GM12878 (cell line): ENCODE measurements at regions not wholly inside any gene's neighbourhood (a gene's known extent, or its start where the extent isn't known, plus 50 kb on each side); places are given as distances from the start of the nearest gene placed in this dataset.

ENCODE experiments used
- ATAC-seq: fragments of 200-7000 bp; cut with Tn5 transposase; 3 replicates; pipeline ENCODE4 v1.9.1; 2020; ENCODE audit warnings: mild to moderate bottlenecking, moderate library complexity
- BruUV-seq: library from RNA; stranded (reverse); fragments of 400-500 nt; replicated peaks from 2 replicates; lab custom pipeline; 2021; lab: Mats Ljungman, UMichigan
- CTCF ChIA-PET: fragments of 300-600 bp; sonication (Branson Sonifier 250); formaldehyde crosslinking; extraction: SDS; loops from one replicate; lab custom pipeline; 2021; ENCODE audit warnings: inconsistent platforms; lab: Yijun Ruan, JAX
- POLR2A ChIA-PET: fragments of 350-600 bp; formaldehyde crosslinking; extraction: SDS; loops from one replicate; lab custom pipeline; 2021; ENCODE audit warnings: inconsistent platforms; lab: Charles Lee
- RAD21 ChIA-PET: fragments of 300-600 bp; sonication (Branson Sonifier 250); formaldehyde crosslinking; loops from one replicate; lab custom pipeline; 2023; ENCODE audit warnings: antibody characterized with exemption; ENCODE audit not compliant: unreplicated experiment; lab: Charles Lee
- SMC1A ChIA-PET: fragments of 300-600 bp; sonication (Branson Sonifier 250); formaldehyde crosslinking; loops from one replicate; lab custom pipeline; 2023; ENCODE audit not compliant: unreplicated experiment, uncharacterized antibody; lab: Charles Lee
- DNase-seq: peaks from one replicate; pipeline ENCODE4 v3.0.0-alpha.2; 2011; ENCODE audit warnings: low read depth, low spot score
- FAIRE-seq: peaks from 3 replicates; lab custom pipeline; 2011; peaks lifted over from hg19 to GRCh38; lab: Jason Lieb, UNC
- H2AFZ ChIP-seq: 2 replicates; pipeline ENCODE4 v1.6.0; 2011; ENCODE audit warnings: low read depth, low read length, control low read depth; ENCODE audit not compliant: control insufficient read depth
- H3K27ac ChIP-seq: 2 replicates; pipeline ENCODE4 v1.5.1; 2011; ENCODE audit warnings: control low read depth; ENCODE audit not compliant: control insufficient read depth, insufficient read depth
- H3K27me3 ChIP-seq, 2 experiments: replicated peaks in 1 of 2; 2 replicates each; pipeline versions ENCODE4 v1.6.0 to v1.6.1; 2011; ENCODE audit warnings: low read length in 1 of 2; ENCODE audit not compliant: control insufficient read depth in 2 of 2, insufficient read depth in 2 of 2
- H3K36me3 ChIP-seq, 2 experiments: 2 replicates each; pipeline ENCODE4 v1.5.1; 2011; ENCODE audit warnings: low read length in 1 of 2; ENCODE audit not compliant: control insufficient read depth in 2 of 2, insufficient read depth in 2 of 2
- H3K4me1 ChIP-seq: 2 replicates; pipeline ENCODE4 v1.6.1; 2011; ENCODE audit warnings: mild to moderate bottlenecking, low read length, moderate library complexity, mixed read lengths; ENCODE audit not compliant: control insufficient read depth, insufficient read depth
- H3K4me2 ChIP-seq: 2 replicates; pipeline ENCODE4 v1.6.0; 2011; ENCODE audit warnings: control low read depth; ENCODE audit not compliant: control insufficient read depth, insufficient read depth
- H3K4me3 ChIP-seq: fragments of 200-600 bp; sonication (generic); 2 replicates; pipeline ENCODE4 v1.5.1; 2016
- H3K79me2 ChIP-seq: 2 replicates; pipeline ENCODE4 v1.6.0; 2011; ENCODE audit warnings: low read length; ENCODE audit not compliant: control insufficient read depth, insufficient read depth
- H3K9ac ChIP-seq: 2 replicates; pipeline ENCODE4 v1.8.0; 2011; ENCODE audit warnings: low read length, control low read depth, mixed read lengths; ENCODE audit not compliant: control insufficient read depth, insufficient read depth
- H3K9me3 ChIP-seq: replicated peaks from 3 replicates; pipeline ENCODE4 v1.5.1; 2011; ENCODE audit warnings: mild to moderate bottlenecking, low read length; ENCODE audit not compliant: control insufficient read depth, insufficient read depth
- H4K20me1 ChIP-seq: 2 replicates; pipeline ENCODE4 v1.6.0; 2011; ENCODE audit not compliant: control insufficient read depth, insufficient read depth
- BCLAF1 ChIP-seq: fragments of 450-650 bp; IDR thresholded peaks from 2 replicates; pipeline ENCODE4 v1.6.1; 2017; ENCODE audit warnings: antibody characterized with exemption, mild to moderate bottlenecking, moderate library complexity
- CBX5 ChIP-seq: sonication (generic); IDR thresholded peaks from 2 replicates; pipeline ENCODE4 v1.6.1; 2016; ENCODE audit warnings: low read depth, moderate library complexity, mild to moderate bottlenecking, inconsistent platforms
- CEBPZ ChIP-seq: fragments of 150-350 bp; IDR thresholded peaks from 2 replicates; pipeline ENCODE4 v1.6.1; 2016; ENCODE audit warnings: low read depth, low read length
- EGR1 ChIP-seq, 2 experiments: IDR thresholded peaks; 1 replicate in 1 of 2; 2 replicates in 1 of 2; pipeline ENCODE4 v1.6.1; 2011 to 2012; ENCODE audit warnings: low read depth in 2 of 2, low read length in 2 of 2, borderline replicate concordance in 1 of 2, mild to moderate bottlenecking in 1 of 2, moderate library complexity in 1 of 2
- ETV6 ChIP-seq, 2 experiments: fragments of 450-650 bp in 1 of 2; IDR thresholded peaks in 1 of 2; conservative IDR thresholded peaks in 1 of 2; 2 replicates each; pipeline ENCODE4 v1.6.1; 2014; ENCODE audit warnings: antibody characterized with exemption in 1 of 2, borderline replicate concordance in 1 of 2, low read depth in 1 of 2, mild to moderate bottlenecking in 1 of 2, moderate library complexity in 1 of 2
- IKZF1 ChIP-seq: fragments of 450-650 bp; conservative IDR thresholded peaks from 2 replicates; pipeline ENCODE4 v1.6.1; 2017; ENCODE audit warnings: antibody characterized with exemption, mild to moderate bottlenecking
- JUND ChIP-seq: IDR thresholded peaks from 2 replicates; pipeline ENCODE4 v1.6.1; 2012; ENCODE audit warnings: low read depth, mild to moderate bottlenecking, low read length, improper control_type of control experiment, moderate library complexity
- KDM1A ChIP-seq: fragments of 200-600 bp; sonication (generic); IDR thresholded peaks from 2 replicates; pipeline ENCODE4 v1.6.1; 2016; ENCODE audit warnings: borderline replicate concordance
- MEF2A ChIP-seq: IDR thresholded peaks from 2 replicates; pipeline ENCODE4 v1.6.1; 2011; ENCODE audit warnings: low read depth, mild to moderate bottlenecking, low read length, moderate library complexity; ENCODE audit not compliant: insufficient read depth
- MYC ChIP-seq: IDR thresholded peaks from 2 replicates; pipeline ENCODE4 v1.6.1; 2011; ENCODE audit warnings: mild to moderate bottlenecking, low read length, moderate library complexity, inconsistent platforms; ENCODE audit not compliant: insufficient read depth, insufficient replicate concordance, insufficient read length, severe bottlenecking
- NBN ChIP-seq: fragments of 450-650 bp; IDR thresholded peaks from 2 replicates; pipeline ENCODE4 v1.6.1; 2016
- NFXL1 ChIP-seq: fragments of 450-650 bp; IDR thresholded peaks from 2 replicates; pipeline ENCODE4 v1.6.1; 2017; ENCODE audit warnings: antibody characterized with exemption, mild to moderate bottlenecking, borderline replicate concordance
- RAD21 ChIP-seq: IDR thresholded peaks from 2 replicates; pipeline ENCODE4 v1.6.1; 2011; ENCODE audit warnings: mild to moderate bottlenecking, low read depth, low read length, moderate library complexity; ENCODE audit not compliant: insufficient read depth
- TCF12 ChIP-seq: IDR thresholded peaks from 2 replicates; pipeline ENCODE4 v1.6.1; 2011; ENCODE audit warnings: low read depth, mild to moderate bottlenecking, low read length
- WRNIP1 ChIP-seq: IDR thresholded peaks from 2 replicates; pipeline ENCODE4 v1.6.1; 2011; ENCODE audit warnings: low read depth, low read length, improper control_type of control experiment, borderline replicate concordance
- ZBTB4 ChIP-seq: fragments of 450-650 bp; formaldehyde crosslinking; IDR thresholded peaks from 2 replicates; pipeline ENCODE4 v1.4.0; 2022; ENCODE audit warnings: mild to moderate bottlenecking, moderate library complexity
- WGBS: methylation state at CpG from one replicate; pipeline ENCODE4 v1.1.6; 2016; ENCODE audit warnings: low lambda C conversion rate; ENCODE audit not compliant: insufficient replicate concordance, insufficient coverage; ENCODE audit errors: missing lambda C conversion rate; 5-methylcytosine and 5-hydroxymethylcytosine counted together
- in situ Hi-C: fragments of 300-500 bp; cut with MboI; formaldehyde crosslinking; loops from 9 replicates; pipeline ENCODE4 v1.14.3; 2018; ENCODE audit warnings: mixed read lengths
- intact Hi-C: fragments of 100-400 bp; cut with micrococcal nuclease; formaldehyde crosslinking; loops from one replicate; pipeline ENCODE4 v1.14.2; 2022; ENCODE audit not compliant: unreplicated experiment

GRCh38 chr17:65355246-65355645 is 206.2 kb downstream of the AXIN2 start:
- DNase-seq = no peak
- Histone ChIP-seq H3K4me3 (no peak overlapping the region), H3K27ac (no peak overlapping the region), H2AFZ (no peak overlapping the region), H4K20me1 (no peaks in the 10 kb centered on the region), H3K9me3 (no peaks in the 10 kb centered on the region), H3K4me2 (no peak overlapping the region), H3K9ac (no peak overlapping the region), H3K79me2 (no peaks in the 10 kb centered on the region), H3K36me3 (no peaks in the 10 kb centered on the region), H3K27me3 (no peaks in the 10 kb centered on the region), H3K4me1 (no peaks in the 10 kb centered on the region)
- intact Hi-C loops (no loop called here), in situ Hi-C loops (no loop called here)
- ATAC-seq = no peak
- ChIA-PET POLR2A (no interaction called here), CTCF (no interaction called here), RAD21 (no interaction called here), SMC1A (no interaction called here)
- WGBS = 47% methylated on average over 4 of the region's 4 CpGs
- FAIRE-seq = no peak
- BruUV-seq = no TSS peak
- TF ChIP-seq CEBPZ = no peak
- TF ChIP-seq NFXL1 = no peak
- TF ChIP-seq RAD21 = no peak
- TF ChIP-seq ETV6 (conservative IDR thresholded peaks at IDR 0.05 in 1 of 2, IDR thresholded peaks at IDR 0.05 in 1 of 2; ENCODE audit: borderline replicate concordance in 1 of 2, low read depth in 1 of 2) = no peak
- TF ChIP-seq TCF12 = no peak
- no peak for TF ChIP-seq IKZF1
- TF ChIP-seq CBX5 = no peak
- no peak for TF ChIP-seq MYC
- no peak for TF ChIP-seq EGR1 (IDR thresholded peaks at IDR 0.05; ENCODE audit: borderline replicate concordance in 1 of 2, low read depth in 2 of 2, low read length in 2 of 2)
- TF ChIP-seq MEF2A = no peak
- no peak for TF ChIP-seq ZBTB4 (CRISPR knock-in tag)
- no peak for TF ChIP-seq WRNIP1
- no peak for TF ChIP-seq NBN
- TF ChIP-seq BCLAF1 = no peak
- no peak for TF ChIP-seq KDM1A
- no peak for TF ChIP-seq JUND
